ENCODE measurements at regions not wholly inside any gene's neighbourhood (a gene's known extent, or its start where the extent isn't known, plus 50 kb on each side); places are given as distances from the start of the nearest gene placed in this dataset.

DNA sequence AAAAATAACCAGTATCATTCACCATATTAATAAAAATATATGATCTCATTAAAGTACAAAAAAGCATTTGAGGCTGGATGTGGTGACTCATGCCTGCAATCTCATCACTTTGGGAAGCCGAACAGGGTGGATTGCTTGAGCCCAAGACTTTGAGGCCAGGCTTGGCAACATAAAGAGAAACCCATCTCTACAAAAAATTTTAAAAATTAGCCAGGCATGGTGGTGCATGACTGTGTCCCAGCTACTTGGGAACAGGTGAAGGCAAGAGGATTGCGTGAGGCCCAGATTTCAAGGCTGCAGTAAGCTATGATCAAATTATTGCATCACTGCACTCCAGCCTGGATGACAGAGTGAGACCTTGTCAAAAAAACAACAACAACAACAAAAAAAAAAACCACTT, 75.9 kb downstream of the RAD51AP2 start:
- Histone ChIP-seq H3K36me3 (replicated peaks; ENCODE audit: low read depth, low read length) (no peaks in the 10 kb centered on the region), H3K27me3 (ENCODE audit: low read depth, low read length) (no peaks in the 10 kb centered on the region), H3K27ac (ENCODE audit: low read length) (no peak overlapping the region), H2AFZ (ENCODE audit: low read depth, low read length) (no peak overlapping the region), H3K9me3 (ENCODE audit: insufficient read depth, low read length) (no peaks in the 10 kb centered on the region), H3K79me2 (ENCODE audit: low read length) (no peaks in the 10 kb centered on the region), H3K4me3 (ENCODE audit: low read length) (no peak overlapping the region), H3K9ac (ENCODE audit: low read length) (no peak overlapping the region), H3K4me1 (ENCODE audit: low read length) (no peaks in the 10 kb centered on the region), H4K20me1 (ENCODE audit: insufficient read depth, low read length) (no peaks in the 10 kb centered on the region), H3K4me2 (ENCODE audit: low read length) (no peak overlapping the region)
- TF ChIP-seq EZH2phosphoT487 (IDR thresholded peaks at IDR 0.05; ENCODE audit: low read depth) = no peak
- TF ChIP-seq, protein P1, sequence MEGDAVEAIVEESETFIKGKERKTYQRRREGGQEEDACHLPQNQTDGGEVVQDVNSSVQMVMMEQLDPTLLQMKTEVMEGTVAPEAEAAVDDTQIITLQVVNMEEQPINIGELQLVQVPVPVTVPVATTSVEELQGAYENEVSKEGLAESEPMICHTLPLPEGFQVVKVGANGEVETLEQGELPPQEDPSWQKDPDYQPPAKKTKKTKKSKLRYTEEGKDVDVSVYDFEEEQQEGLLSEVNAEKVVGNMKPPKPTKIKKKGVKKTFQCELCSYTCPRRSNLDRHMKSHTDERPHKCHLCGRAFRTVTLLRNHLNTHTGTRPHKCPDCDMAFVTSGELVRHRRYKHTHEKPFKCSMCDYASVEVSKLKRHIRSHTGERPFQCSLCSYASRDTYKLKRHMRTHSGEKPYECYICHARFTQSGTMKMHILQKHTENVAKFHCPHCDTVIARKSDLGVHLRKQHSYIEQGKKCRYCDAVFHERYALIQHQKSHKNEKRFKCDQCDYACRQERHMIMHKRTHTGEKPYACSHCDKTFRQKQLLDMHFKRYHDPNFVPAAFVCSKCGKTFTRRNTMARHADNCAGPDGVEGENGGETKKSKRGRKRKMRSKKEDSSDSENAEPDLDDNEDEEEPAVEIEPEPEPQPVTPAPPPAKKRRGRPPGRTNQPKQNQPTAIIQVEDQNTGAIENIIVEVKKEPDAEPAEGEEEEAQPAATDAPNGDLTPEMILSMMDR (IDR thresholded peaks at IDR 0.05; ENCODE audit: low read depth, low read length) = no peak

DNA sequence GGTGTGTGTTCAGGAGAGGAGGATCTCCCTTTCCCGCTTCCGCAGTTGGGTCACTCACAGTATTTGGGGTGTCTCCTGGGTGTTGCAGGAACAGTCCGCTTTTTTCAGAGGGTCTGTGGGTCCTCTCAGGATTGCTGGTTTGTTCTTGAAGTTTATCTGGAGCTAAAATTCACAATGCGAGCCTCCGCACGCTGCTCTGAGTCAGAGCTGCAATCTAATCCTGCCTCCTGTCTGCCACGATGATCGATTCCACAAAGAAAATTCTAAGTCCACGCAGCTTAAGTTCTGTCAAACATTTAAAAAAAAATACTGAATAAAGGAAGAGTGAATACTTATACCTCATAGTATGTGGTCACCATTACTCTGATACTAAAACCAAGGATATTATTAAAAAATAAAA, 76.5 kb downstream of the RAD51AP2 start:
- H3K36me3 ChIP-seq (replicated peaks; ENCODE audit: low read depth, low read length) = no peaks in the 10 kb centered on the region
- H3K79me2 ChIP-seq (ENCODE audit: low read length) = no peaks in the 10 kb centered on the region
- no peaks in the 10 kb centered on the region for H4K20me1 ChIP-seq (ENCODE audit: insufficient read depth, low read length)
- H3K9me3 ChIP-seq (ENCODE audit: insufficient read depth, low read length) = no peaks in the 10 kb centered on the region
- no peak overlapping the region for H3K4me3 ChIP-seq (ENCODE audit: low read length)
- no peak overlapping the region for H3K27ac ChIP-seq (ENCODE audit: low read length)
- no peak overlapping the region for H3K9ac ChIP-seq (ENCODE audit: low read length)
- H2AFZ ChIP-seq (ENCODE audit: low read depth, low read length) = no peak overlapping the region
- no peak for TF ChIP-seq EZH2phosphoT487 (IDR thresholded peaks at IDR 0.05; ENCODE audit: low read depth)
- TF ChIP-seq, protein P1 (IDR thresholded peaks at IDR 0.05; ENCODE audit: low read depth, low read length) = no peak
- no peaks in the 10 kb centered on the region for H3K4me1 ChIP-seq (ENCODE audit: low read length)
- H3K4me2 ChIP-seq (ENCODE audit: low read length) = no peak overlapping the region
- H3K27me3 ChIP-seq (ENCODE audit: low read depth, low read length) = no peaks in the 10 kb centered on the region

DNA sequence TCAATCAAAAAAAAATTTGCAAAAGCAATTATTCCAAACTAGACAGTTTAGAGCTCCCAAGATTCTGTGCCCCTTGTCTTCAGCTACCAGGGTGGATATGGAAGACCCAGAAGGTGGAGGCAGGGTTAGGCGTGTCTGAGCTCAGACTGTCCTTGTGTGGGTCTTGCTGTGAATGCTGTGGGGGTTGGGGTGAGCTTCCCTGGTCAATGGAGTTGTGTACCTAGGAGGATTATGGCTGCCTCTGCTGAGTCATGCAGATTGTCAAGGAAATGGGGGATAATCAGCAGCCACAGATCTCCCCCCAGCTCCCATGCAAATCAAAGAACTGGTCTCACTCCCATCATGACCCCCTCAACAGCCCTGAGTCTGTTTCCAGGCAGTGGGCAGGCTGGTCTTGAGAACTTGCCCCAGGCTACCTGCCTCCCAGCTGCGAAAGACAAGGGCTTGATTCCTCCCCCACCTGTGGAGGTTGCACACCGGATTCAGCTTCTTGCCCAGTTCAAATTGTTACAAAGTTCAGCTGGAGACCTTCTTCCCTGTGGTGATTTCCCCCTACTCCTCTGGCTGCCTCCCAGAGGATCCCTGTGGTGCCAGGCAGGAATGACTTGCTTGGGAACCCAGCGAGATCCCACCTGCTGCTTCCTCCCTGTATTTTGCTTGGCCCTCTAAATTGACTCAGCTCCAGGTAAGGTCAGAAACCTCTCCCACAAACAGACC, 77.0 kb downstream of the RAD51AP2 start:
- no peak overlapping the region for H3K4me3 ChIP-seq (ENCODE audit: low read length)
- no peak overlapping the region for H3K9ac ChIP-seq (ENCODE audit: low read length)
- no peak overlapping the region for H2AFZ ChIP-seq (ENCODE audit: low read depth, low read length)
- H3K27ac ChIP-seq (ENCODE audit: low read length) = no peak overlapping the region
- no peaks in the 10 kb centered on the region for H3K4me1 ChIP-seq (ENCODE audit: low read length)
- TF ChIP-seq, protein P1 (IDR thresholded peaks at IDR 0.05; ENCODE audit: low read depth, low read length) = no peak
- no peak for TF ChIP-seq EZH2phosphoT487 (IDR thresholded peaks at IDR 0.05; ENCODE audit: low read depth)
- H3K9me3 ChIP-seq (ENCODE audit: insufficient read depth, low read length) = no peaks in the 10 kb centered on the region
- H4K20me1 ChIP-seq (ENCODE audit: insufficient read depth, low read length) = no peaks in the 10 kb centered on the region
- H3K27me3 ChIP-seq (ENCODE audit: low read depth, low read length) = no peaks in the 10 kb centered on the region
- no peak overlapping the region for H3K4me2 ChIP-seq (ENCODE audit: low read length)
- no peaks in the 10 kb centered on the region for H3K36me3 ChIP-seq (replicated peaks; ENCODE audit: low read depth, low read length)
- H3K79me2 ChIP-seq (ENCODE audit: low read length) = no peaks in the 10 kb centered on the region

DNA sequence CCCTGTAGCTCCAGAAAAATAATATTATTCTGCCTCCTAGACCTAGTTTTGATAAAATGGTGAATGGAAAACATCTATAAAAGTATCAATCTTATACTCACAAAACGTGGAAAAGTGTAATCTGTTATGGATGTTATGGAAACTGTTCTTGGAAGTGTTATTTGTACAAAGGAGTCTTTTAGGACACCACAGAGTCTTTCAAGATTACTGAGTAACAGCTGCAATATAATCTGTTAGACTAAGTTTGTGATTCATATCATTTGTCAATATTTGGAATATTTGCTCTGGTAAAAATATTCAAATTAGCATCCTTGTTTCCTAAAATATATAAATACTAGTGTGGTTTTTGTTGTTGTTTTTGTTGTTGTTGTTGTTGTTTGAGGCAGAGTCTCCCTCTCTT, 87.9 kb downstream of the RAD51AP2 start:
- Histone ChIP-seq H3K27ac (ENCODE audit: low read length) (no peak overlapping the region), H3K4me3 (ENCODE audit: low read length) (no peak overlapping the region), H3K79me2 (ENCODE audit: low read length) (no peaks in the 10 kb centered on the region), H3K4me2 (ENCODE audit: low read length) (no peak overlapping the region), H3K27me3 (ENCODE audit: low read depth, low read length) (no peaks in the 10 kb centered on the region), H3K9me3 (ENCODE audit: insufficient read depth, low read length) (no peaks in the 10 kb centered on the region), H4K20me1 (ENCODE audit: insufficient read depth, low read length) (no peaks in the 10 kb centered on the region), H3K9ac (ENCODE audit: low read length) (no peak overlapping the region), H3K4me1 (ENCODE audit: low read length) (no peaks in the 10 kb centered on the region), H2AFZ (ENCODE audit: low read depth, low read length) (no peak overlapping the region), H3K36me3 (replicated peaks; ENCODE audit: low read depth, low read length) (no peaks in the 10 kb centered on the region)
- TF ChIP-seq EZH2phosphoT487 (IDR thresholded peaks at IDR 0.05; ENCODE audit: low read depth) = no peak
- TF ChIP-seq, protein P1 (IDR thresholded peaks at IDR 0.05; ENCODE audit: low read depth, low read length) = no peak
